Urinary bladder (tissue), 3 donors: ENCODE measurements at regions not wholly inside any gene's neighbourhood (a gene's known extent, or its start where the extent isn't known, plus 50 kb on each side); places are given as distances from the start of the nearest gene placed in this dataset.

Experiments
- DNase-seq: peaks from one replicate; pipeline ENCODE4 v3.0.0-alpha.2; 2015; ENCODE audit errors: extremely low spot score
- H3K27ac ChIP-seq: one replicate; pipeline ENCODE4 v1.5.1; 2013; ENCODE audit warnings: low read depth, mild to moderate bottlenecking, moderate library complexity
- H3K36me3 ChIP-seq: one replicate; pipeline ENCODE4 v1.6.1; 2013; ENCODE audit warnings: mild to moderate bottlenecking, moderate library complexity; ENCODE audit not compliant: insufficient read depth
- H3K4me1 ChIP-seq: one replicate; pipeline ENCODE4 v1.6.1; 2013; ENCODE audit warnings: mild to moderate bottlenecking, moderate library complexity; ENCODE audit not compliant: insufficient read depth
- H3K4me3 ChIP-seq: one replicate; pipeline ENCODE4 v1.5.1; 2013; ENCODE audit warnings: low read depth, low read length
- WGBS: extraction: QIAGEN DNeasy Blood & Tissue Kit; methylation state at CpG from one replicate; pipeline ENCODE4 v1.1.7; 2013; 5-methylcytosine and 5-hydroxymethylcytosine counted together
- donor health status: healthy with polysubstance abuse.
- donor health status: healthy.

DNA sequence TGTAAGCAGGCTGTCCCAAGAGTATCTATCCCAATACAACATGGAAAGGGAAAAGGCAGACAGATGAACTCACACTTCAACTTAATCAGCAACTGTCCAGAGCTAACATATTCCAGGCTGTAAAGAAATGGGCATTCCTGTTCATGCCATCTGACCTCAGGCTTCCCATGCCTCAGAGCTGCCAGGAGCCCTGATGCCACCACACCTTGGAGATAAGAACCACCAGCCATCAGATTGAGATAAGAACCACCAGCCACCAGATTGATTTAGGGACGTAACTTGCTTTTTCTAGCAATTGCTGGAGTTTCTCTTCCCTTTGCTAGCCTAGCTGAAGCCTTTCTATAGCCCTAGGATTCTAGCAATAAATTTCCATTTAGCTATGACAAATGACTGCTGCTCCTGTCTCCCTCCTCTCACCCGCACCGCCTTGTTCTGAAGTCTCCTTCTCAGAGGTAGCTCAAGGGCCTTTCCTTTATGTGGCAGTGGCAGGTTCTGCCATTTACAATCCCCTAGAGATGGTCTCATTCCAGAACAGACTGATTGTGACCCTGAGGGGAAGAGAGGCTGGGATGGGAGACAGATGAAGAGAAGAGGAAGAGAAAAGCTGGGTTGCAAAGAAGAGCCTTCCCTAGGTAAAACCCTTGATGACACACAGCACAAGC is 88.0 kb upstream of the CTTNBP2NL start:
- Histone ChIP-seq H3K4me3 (no peak overlapping the region), H3K27ac (no peak overlapping the region), H3K36me3 (no peaks in the 10 kb centered on the region), H3K4me1 (no peaks in the 10 kb centered on the region)
- DNase-seq: no peak
- 84% methylated on average over 3 of the region's 3 CpGs for WGBS

DNA sequence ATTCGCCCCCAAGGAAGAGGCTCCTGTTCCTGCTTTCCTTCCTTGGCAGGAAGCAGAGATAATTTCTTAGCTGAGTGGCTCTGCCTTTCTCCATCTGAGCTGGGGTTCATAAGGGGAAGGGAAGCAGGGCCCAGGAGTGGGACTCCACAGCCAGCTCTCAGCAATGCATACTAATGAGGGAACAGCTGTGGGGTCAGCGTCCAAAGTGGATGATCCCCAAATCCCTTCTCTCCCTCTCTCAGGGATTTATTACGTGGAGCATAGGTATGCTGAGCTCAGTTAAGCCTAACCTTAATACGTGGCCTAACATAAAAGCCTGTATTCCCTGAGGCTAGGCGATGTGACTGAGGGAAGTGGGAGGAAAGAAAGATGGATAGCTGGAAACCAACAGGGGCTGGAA is 87.3 kb upstream of the CTTNBP2NL start:
- WGBS: 75% methylated on average over 5 of the region's 5 CpGs
- no peak for DNase-seq

DNA sequence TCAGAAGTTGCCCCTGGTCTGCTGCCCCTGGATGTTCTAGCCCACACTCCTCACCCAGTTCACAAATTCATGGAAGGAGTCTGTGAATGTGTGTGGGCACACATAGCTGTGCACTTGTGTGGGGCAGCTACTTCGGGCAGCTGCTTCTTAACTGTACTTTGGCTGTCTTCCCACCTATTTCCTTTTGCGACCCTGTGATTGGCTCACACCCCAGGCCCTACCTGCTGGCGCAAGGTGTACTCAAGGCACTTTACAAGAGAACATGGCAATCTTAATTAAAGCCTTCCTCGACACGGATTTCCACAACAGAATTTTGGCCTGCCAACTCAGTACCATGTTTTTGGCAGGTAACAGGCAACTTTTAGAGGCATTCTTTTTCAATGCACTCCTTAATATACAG is 86.5 kb upstream of the CTTNBP2NL start:
- WGBS: 82% methylated on average over 5 of the region's 5 CpGs
- H3K4me1 ChIP-seq: no peaks in the 10 kb centered on the region
- H3K36me3 ChIP-seq: no peaks in the 10 kb centered on the region
- H3K4me3 ChIP-seq: no peak overlapping the region
- H3K27ac ChIP-seq: no peak overlapping the region
- no peak for DNase-seq

More for the DNA sequence above, 87.3 kb upstream of the CTTNBP2NL start:
- Histone ChIP-seq H3K4me1 (no peaks in the 10 kb centered on the region), H3K4me3 (no peak overlapping the region), H3K27ac (no peak overlapping the region), H3K36me3 (no peaks in the 10 kb centered on the region)

DNA sequence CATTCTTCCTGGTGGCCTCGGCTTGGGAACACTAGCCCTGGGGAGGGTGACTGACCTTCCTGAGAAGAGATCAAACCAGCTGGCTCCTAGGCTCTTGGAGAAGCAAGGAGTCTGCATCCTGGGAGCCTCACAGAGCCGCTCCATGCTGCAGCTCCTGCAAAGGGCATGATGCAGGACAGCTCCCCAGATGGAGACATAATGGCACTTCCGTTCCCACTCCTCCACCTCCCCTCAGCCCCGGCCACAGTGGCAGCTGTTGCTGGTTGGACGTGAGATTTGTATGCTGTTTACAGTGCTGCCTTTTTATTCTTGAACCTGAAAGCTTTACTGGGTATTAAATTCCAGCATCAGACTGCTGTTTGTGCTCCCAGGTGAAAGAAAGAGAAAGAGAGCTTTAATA is 83.7 kb upstream of the CTTNBP2NL start:
- no peaks in the 10 kb centered on the region for H3K36me3 ChIP-seq
- no peak overlapping the region for H3K27ac ChIP-seq
- DNase-seq: no peak
- WGBS: 60% methylated on average over 5 of the region's 5 CpGs
- H3K4me1 ChIP-seq: no peaks in the 10 kb centered on the region
- H3K4me3 ChIP-seq: no peak overlapping the region

DNA sequence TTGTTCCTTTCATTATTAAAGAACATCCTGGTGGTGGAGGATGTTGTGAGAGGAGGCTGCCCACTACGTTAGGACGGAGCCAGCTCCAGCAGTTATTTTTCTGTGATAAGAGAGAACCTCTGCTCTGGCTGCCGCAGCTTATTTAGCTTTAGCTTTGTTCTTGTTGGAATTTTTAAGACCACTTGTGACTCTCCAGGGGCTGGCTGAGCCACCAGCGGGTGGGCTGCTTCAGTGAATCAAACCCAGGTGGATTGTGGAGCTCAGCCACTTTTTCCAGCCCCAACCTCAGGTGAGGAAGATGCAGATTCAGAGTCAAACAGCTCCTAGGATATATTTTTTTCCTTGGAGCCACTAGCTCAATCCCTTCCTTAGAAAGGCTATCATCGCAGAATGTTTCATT is 83.1 kb upstream of the CTTNBP2NL start:
- H3K4me1 ChIP-seq: no peaks in the 10 kb centered on the region

DNA sequence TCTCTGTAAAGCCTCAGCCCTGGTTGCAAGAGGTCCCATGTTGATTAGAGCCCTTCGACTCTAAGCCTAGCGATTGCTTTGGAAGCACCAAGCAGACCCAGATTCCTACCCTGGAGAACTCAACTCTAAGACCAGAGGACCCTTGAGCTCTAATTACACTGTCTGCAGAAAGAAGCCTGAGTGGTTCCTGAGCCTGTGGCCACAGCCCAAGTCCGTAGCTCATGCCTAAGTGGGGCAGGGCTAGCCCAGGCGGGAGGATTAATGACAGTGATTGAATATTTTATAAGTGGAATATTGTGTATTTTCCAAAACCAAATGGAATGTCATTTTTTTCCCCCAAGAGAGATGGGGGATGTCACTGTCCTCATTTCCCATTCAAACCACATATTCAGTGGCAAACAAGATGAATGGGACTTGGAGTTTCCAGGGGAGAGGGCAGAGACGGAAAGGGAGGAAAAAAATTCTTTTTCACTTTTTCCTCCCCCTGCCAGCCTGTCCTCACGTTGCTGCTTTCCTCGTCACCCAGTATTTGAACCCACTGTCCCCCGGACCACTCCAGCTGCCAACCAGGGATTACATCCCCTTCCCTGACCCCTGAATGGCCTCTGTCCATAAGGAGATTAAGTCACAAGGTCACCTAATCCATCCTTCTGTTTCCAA is 79.6 kb upstream of the CTTNBP2NL start:
- H3K4me1 ChIP-seq: no peaks in the 10 kb centered on the region
- DNase-seq: no peak
- no peak overlapping the region for H3K27ac ChIP-seq
- H3K4me3 ChIP-seq: no peak overlapping the region
- WGBS: 74% methylated on average over 8 of the region's 8 CpGs
- H3K36me3 ChIP-seq: no peaks in the 10 kb centered on the region

More for the DNA sequence above, 83.1 kb upstream of the CTTNBP2NL start:
- Histone ChIP-seq H3K27ac (no peak overlapping the region), H3K4me3 (no peak overlapping the region), H3K36me3 (no peaks in the 10 kb centered on the region)
- WGBS: 65% methylated on average over 5 of the region's 5 CpGs
- no peak for DNase-seq

DNA sequence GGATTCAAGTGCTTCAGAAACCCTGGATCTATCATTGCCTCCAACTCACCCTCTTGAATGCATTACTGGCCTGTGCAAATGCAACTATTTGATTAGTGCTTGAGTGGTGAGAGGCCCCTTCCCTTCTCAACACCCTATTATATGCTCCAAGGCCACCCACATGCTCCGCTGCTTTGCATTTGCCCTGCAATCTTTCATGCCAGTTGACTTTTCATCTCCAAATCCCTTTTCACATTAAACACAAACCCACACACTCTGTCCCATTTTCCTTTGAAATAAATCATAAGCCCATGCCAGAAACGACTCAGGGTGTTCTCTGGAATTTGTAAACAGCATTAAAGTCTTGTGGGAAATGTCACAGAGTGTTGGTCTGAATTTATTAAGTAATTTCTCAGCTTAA is 78.9 kb upstream of the CTTNBP2NL start:
- no peak overlapping the region for H3K27ac ChIP-seq
- no peaks in the 10 kb centered on the region for H3K4me1 ChIP-seq
- WGBS: 17% methylated on average over 2 of the region's 2 CpGs
- DNase-seq: no peak
- H3K4me3 ChIP-seq: no peak overlapping the region
- H3K36me3 ChIP-seq: no peaks in the 10 kb centered on the region

DNA sequence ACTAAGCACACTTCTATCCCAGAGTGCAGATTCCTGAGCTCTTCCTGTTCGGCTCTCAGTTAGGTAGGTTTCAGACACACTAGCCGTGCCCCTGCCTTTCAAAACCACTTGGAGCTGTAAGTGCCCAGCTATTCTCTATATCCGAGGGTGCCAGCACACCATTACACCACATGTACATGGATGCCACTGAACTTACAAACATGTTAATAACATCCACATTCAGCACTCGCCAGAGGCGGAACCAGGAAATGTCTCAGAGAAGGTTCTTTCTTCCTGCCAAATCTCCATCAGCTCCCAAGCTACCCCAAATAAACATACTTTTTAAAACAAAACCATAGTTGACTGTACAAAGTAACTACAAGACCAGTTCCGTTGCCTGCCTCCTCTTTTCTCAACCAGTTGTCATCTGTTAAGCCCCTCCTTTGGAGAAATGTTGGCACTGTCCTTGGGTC is 78.4 kb upstream of the CTTNBP2NL start:
- no peaks in the 10 kb centered on the region for H3K36me3 ChIP-seq
- H3K4me3 ChIP-seq: no peak overlapping the region
- H3K4me1 ChIP-seq: no peaks in the 10 kb centered on the region
- 30% methylated on average over 6 of the region's 6 CpGs for WGBS
- H3K27ac ChIP-seq: no peak overlapping the region
- no peak for DNase-seq

DNA sequence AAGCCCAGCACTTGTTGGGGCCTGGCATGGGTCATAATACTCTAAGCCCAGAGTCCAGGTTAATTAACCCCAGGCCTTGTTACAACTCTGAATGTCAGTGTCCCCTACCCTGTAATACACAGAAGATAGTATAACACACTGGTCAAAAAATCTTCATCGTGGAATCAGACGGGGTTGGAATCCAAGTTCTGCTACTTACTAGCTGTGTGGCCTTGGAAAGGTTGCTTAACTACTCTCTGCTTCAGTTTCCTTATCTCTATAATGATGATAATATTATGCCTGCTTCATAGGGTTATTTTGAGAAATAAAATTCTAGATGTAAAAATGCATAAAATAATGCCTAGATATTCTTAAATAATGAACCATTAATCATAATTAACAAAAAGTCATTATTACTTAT is 77.8 kb upstream of the CTTNBP2NL start:
- Histone ChIP-seq H3K4me1 (no peaks in the 10 kb centered on the region), H3K36me3 (no peaks in the 10 kb centered on the region)
- 74% methylated on average over 2 of the region's 2 CpGs for WGBS

DNA sequence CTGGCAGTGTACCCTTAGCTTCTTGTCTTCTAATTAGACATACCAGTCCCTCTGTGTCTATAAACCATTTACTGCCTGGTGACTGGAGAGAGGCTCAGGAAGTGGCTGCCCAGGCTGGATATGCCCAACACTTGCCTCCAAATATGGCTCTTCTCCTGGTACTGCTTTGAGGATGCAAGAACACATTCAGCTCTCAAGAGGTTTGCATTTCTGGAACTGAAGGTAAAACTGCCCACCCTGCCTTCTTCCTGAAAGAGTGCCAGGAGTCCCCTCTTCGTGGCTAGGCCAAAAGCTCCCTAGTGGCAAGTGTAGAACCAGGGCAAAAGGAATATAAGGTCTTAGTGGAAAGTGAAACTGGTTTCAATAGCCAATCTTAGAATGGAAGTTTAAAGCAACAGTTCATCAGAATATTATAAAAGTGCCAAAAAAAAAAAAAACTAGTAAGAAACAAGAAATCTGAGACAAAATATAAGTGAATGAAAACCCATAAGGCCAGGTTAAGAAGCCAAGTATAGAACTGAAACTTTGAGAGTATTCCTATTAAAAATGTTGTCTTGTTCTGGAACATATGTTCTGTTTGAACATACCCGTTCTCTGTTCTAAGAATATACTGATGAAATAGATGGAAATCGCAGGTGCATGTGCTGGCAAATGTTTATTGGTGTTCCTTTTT is 77.2 kb upstream of the CTTNBP2NL start:
- Histone ChIP-seq H3K36me3 (no peaks in the 10 kb centered on the region), H3K27ac (no peak overlapping the region), H3K4me1 (no peaks in the 10 kb centered on the region), H3K4me3 (no peak overlapping the region)
- 78% methylated on average over 3 of the region's 3 CpGs for WGBS
- DNase-seq: no peak

More for the DNA sequence above, 77.8 kb upstream of the CTTNBP2NL start:
- Histone ChIP-seq H3K27ac (no peak overlapping the region), H3K4me3 (no peak overlapping the region)
- DNase-seq: no peak

DNA sequence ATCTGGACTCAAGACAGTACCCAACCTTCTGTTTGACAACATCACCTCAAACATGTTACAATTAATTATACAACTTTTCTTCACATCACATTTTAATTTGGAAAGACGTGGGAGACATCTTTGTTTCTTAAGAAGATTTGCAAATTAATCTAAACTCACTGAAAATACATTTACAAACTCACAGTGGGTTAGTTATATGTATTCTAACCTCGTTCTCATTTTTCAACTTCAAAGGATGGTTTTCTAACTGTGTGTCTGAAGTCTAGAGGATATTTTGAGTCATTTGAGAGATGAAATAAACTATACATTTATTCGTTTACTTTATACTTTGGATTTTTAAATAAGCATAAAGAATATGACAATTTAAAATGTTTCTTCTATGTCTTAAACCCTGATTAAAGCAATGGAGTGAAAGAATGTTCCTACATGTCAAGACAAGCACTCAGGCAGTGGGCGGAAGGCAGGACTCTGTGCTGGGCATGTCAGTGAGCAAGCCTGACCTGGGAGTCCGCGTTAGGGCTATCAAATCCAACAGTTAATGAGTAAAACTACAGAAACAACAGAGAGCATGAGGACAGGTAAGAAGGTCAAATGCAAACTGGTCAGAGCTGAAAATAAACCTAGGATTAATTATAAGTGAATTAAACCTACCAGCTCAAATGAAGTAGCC is 76.5 kb upstream of the CTTNBP2NL start:
- H3K4me3 ChIP-seq: no peak overlapping the region
- no peaks in the 10 kb centered on the region for H3K36me3 ChIP-seq
- WGBS: 73% methylated on average over 6 of the region's 6 CpGs
- no peaks in the 10 kb centered on the region for H3K4me1 ChIP-seq
- no peak overlapping the region for H3K27ac ChIP-seq
- no peak for DNase-seq

DNA sequence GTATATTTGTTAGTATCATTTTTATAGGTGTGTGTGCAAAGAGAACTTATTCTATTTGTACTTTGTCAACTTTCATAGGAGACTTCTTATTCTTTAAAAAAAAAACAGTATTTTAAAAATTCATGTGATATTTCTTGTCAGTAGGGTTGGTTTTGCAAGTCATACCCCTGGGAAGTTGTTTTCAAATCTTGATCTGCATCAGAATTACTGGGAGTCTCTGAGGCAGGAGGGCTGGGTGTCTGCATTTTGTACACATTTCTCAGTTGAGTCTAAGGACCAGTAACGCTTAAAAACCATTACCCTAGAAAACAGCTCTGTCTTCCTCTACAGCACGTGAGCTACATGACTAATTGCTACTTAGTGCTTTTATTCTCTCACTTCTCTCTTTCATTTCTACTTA is 76.0 kb upstream of the CTTNBP2NL start:
- no peak for DNase-seq
- WGBS: 82% methylated on average over 2 of the region's 2 CpGs
- no peak overlapping the region for H3K4me3 ChIP-seq
- H3K36me3 ChIP-seq: no peaks in the 10 kb centered on the region
- no peaks in the 10 kb centered on the region for H3K4me1 ChIP-seq
- H3K27ac ChIP-seq: no peak overlapping the region

DNA sequence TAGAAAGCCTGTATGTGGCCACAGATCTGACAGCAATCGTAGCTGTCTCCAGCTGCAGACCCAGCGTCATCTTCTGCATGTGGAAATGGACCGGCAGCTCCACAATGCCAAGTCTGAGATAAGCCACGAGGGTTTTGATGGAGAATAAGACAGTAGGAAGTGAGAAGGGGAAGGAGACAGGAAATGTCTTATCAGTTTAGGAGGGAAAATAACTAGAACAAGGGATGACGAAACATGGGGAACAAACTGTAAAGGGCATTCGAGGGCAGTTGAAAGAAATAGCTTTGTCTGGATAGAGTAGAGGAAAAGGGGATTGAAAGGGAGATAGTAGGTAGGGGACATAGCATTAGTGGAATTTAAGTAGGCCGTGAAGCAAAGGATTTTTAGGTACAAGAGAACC is 74.0 kb upstream of the CTTNBP2NL start:
- H3K4me3 ChIP-seq: no peak overlapping the region
- no peak overlapping the region for H3K27ac ChIP-seq
- no peak for DNase-seq
- no peaks in the 10 kb centered on the region for H3K4me1 ChIP-seq
- WGBS: 73% methylated on average over 7 of the region's 7 CpGs
- no peaks in the 10 kb centered on the region for H3K36me3 ChIP-seq
